GM11168 (cell line): ENCODE measurements at regions not wholly inside any gene's neighbourhood (a gene's known extent, or its start where the extent isn't known, plus 50 kb on each side); places are given as distances from the start of the nearest gene placed in this dataset.
"Not testable (repeated sequence)": the region's sequence is repeated elsewhere in the genome, so short reads cannot be mapped to it uniquely, and the experiment has no call there.

Experiments
- in situ Hi-C: fragments of 300-500 bp; cut with MboI; formaldehyde crosslinking; loops from one replicate; pipeline ENCODE4 v1.12.0; 2022; ENCODE audit warnings: low sequenced_read_pairs; ENCODE audit not compliant: unreplicated experiment

DNA sequence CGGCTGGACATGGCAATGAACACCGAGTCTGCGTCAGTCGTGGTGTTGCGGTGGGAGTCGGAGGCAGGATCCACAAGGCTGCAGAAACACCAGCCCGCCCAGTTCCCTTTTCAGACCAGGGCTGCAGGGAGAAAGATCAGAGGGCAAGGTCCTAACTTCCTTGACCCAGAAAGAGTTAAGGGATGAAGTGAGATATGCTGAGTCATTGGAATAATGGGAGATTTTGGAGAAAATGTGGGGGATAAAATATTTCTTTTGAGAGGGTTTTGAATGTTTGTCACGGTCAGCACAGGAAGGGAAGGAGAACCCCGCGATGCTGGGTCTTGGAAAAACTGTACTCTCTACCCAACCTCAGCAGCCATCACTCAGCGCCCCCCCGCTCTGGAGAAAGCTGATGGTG is 416.0 kb downstream of the ICE1 start:
- in situ Hi-C loops: no loop called here

DNA sequence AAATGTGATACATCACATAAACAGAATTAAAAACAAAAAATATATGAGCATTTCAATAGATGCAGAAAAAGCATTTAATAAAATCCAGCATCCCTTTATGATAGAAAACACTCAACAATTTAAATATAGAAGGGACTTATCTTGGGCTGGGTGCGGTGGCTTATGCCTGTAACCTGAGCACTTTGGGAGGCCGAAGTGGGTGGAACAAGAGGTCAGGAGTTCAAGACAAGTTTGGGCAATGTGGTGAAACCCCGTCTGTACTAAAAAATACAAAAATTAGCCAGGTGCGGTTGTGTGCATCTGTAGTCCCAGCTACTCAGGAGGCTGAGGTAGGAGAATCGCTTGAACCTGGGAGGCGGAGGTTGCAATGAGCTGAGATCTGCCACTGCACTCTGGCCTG is 409.1 kb downstream of the ICE1 start:
- in situ Hi-C loops: not testable (repeated sequence)

DNA sequence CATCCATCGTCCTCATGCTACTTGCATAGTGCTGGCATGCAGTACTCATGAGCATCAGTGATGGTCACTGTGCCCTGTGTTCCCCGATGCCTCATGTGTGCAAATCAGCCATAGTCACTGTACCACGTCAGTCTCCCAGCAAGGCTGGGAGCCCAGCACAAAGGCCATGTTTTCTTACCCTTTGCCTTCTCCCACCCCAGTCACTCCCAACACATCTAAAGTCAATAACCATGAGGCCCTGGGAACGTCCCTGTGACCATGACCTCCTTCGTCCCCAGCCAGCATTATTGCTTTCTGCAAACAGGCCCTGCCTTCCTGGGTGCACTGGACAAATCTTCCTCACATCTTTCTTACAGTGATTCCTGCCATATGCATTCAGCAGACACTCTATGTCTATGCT is 406.1 kb downstream of the ICE1 start:
- in situ Hi-C loops: no loop called here

GRCh38 chr5:5826911-5827310 is 404.4 kb downstream of the ICE1 start:
- in situ Hi-C loops: no loop called here

- in situ Hi-C loops: loop anchor here (25.0 kb wide), 1 partner anchor 1635 kb away; no protein-coding TSS in a partner anchor
Measured at GRCh38 chr5:5822729-5823257, 400.3 kb downstream of the ICE1 start.

DNA sequence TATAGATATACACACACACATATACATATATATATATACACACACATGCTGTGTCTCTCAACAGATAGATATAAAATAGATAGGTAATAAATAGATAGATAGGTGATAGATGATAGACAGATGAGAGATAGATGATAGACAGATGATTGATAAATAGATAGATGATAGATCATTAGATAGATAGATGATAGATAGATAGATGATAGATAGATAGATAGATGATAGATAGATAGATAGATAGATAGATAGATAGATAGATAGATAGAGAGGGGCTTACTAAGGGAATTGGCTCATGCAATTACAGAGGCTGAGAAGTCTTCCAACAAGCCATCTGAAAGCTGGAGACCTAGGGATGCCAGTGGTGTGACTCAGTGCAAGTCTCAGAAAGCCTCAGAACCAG is 394.5 kb downstream of the ICE1 start:
- in situ Hi-C loops: loop anchor here (25.0 kb wide), 1 partner anchor 1630 kb away; no protein-coding TSS in a partner anchor

DNA sequence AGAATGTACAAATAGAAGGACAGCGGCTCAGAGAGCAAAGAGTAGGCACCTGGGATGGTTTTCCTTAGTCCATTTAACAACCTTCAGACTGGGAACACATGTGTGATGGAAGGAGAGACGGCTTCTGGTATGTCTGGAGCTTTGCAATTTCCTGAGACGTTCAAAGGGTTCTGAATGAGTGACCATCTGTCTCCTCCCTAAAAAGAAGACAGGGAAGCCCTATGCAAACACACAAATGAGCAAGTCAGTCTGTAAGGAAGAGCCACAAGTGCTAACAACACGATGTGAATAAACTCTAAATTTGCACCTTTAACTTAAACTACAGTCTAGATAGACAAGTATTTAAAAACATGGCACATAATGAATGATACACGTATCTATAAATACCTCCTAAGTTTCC is 391.0 kb downstream of the ICE1 start:
- in situ Hi-C loops: loop anchor here (25.0 kb wide), 1 partner anchor 1626 kb away; no protein-coding TSS in a partner anchor

GRCh38 chr5:5810461-5810860 is 388.0 kb downstream of the ICE1 start:
- in situ Hi-C loops: loop anchor here (25.0 kb wide), 1 partner anchor 1623 kb away; no protein-coding TSS in a partner anchor

GRCh38 chr5:5805916-5806315 is 383.4 kb downstream of the ICE1 start:
- in situ Hi-C loops: loop anchor here (25.0 kb wide), 1 partner anchor 1619 kb away; no protein-coding TSS in a partner anchor

GRCh38 chr5:5804478-5805233 is 382.2 kb downstream of the ICE1 start:
- in situ Hi-C loops: loop anchor here (25.0 kb wide), 1 partner anchor 1617 kb away; no protein-coding TSS in a partner anchor

DNA sequence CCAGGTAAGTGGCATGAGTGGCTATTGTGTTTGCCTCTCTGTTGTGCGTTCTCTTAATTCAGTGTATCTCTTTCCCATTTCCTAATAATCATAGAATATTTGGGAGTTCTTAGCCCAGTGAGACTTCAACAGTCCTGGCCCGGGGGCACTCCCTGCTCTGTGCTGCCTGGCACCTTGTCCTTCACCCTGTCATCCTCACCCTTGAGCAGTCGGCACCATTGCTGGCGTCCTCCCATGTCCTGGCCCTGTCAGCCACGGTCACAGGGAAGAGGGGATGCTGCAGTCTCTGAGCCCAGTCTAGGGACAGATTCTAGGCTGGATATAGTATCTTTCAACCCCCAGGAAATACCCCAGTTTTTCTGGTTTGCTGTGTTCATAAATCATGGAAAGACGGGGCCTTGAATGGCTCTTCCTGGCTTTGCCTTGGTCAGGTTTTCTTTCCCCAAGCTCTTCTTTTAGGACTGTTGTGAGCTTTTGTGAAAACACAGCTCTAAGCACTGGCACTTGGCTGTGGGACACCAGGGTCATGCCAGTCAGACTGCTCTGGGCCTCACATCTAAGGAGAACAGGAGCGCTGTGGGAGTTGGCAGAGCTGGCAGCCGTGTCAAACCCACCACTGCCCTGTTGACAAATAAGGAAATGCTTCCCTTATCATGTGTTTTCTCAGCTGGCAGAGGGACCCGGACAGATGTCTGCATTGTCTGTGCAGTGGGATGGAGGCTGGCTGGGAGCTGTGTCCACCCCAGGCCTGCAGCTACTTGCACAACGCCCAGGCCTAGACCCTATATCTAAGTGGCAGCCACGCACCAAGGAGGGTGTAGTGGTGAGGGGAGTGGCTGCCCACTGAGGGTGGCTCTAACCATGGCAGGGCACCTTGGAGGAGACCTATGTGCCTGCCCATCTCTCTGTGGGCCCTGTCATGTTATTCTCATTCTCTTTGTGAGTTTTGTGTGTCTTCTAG is 378.6 kb downstream of the ICE1 start:
- in situ Hi-C loops: loop anchor here (25.0 kb wide), 1 partner anchor 1614 kb away; no protein-coding TSS in a partner anchor

- in situ Hi-C loops: loop anchor here (25.0 kb wide), 1 partner anchor 1613 kb away; no protein-coding TSS in a partner anchor
Measured at GRCh38 chr5:5799826-5800225, 377.3 kb downstream of the ICE1 start.

DNA sequence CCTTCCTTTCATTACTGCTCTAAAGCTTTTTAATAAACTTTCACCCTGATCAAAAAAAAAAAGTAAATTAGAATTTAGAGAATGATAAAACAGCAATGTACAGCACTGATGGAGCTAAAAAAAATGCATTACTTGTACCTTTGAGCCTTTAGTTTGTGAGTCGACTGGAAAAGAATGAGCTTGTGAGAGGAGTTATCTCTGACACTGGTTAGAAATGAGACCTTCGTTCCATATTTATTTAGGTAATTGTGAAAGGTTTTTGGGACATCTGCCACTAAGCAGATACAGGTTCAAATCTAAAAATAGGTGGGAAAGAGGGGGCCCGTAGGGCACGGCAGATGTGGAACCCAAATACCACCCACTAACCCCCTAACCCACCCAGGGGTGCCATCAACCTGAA is 376.8 kb downstream of the ICE1 start:
- in situ Hi-C loops: no loop called here

DNA sequence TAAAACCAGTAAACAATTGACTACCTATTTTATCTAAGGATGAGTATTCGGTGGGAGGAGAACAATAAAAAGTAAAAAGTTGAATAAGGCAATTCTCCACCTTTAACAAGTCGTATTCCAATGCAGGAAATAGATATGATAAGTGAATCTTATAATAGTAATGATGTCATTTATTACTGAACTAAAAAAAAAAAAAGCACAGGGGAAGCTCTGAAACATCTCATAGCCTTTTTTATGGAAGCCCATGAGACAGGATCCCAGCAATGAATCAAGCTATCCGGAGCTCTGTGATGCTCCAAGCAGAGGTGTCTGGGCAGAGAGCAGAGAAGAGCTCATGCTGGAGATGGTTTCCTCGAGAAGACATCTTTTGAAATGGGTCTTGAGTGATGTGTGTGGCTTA is 376.0 kb downstream of the ICE1 start:
- in situ Hi-C loops: no loop called here

DNA sequence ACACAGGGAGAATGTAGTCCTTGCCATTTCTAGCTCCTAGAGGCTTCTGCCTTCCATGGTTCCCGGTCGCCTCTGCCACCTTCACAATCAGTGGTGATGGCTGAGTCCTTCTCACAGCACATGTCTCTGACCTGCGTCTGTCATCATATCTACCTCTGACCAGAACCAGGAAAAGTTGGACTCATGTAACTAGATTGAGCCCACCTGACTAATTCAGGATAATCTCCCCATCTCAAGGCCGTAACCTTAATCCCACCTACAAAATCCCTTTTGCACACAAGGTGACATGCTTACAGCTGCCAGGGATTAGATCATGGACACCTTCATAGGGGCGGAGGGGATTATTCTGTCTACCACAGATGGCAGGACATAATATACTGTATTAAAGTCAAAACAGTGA is 375.6 kb downstream of the ICE1 start:
- in situ Hi-C loops: no loop called here

GRCh38 chr5:5795074-5795771 is 372.7 kb downstream of the ICE1 start:
- in situ Hi-C loops: no loop called here

DNA sequence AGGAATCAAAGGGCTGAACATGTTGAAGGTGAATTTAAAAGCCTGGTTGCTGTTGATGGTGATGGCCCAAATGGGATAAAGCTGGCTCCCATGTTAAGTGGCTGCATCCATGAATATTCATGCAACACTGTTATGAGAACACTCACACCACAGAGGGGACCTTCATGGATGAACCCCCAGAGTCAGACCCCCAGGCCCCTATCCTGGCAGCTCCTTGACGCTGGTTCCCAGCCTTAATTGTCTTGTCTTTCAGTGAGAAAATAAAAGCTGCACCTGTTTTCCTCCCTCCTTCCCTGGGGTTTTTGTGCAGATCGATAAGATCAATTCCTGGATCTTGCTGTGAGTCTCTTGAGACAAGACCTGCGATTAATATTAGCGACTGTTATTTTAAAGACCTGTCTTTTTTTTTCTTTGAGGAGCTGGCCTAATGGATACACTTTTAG is 371.7 kb downstream of the ICE1 start:
- in situ Hi-C loops: no loop called here

- in situ Hi-C loops: no loop called here
Measured at GRCh38 chr5:5793242-5794117, 371.0 kb downstream of the ICE1 start.

- in situ Hi-C loops: no loop called here
Measured at GRCh38 chr5:5792106-5792505, 369.6 kb downstream of the ICE1 start.
